Erythroblast (primary cell): ENCODE measurements at regions not wholly inside any gene's neighbourhood (a gene's known extent, or its start where the extent isn't known, plus 50 kb on each side); places are given as distances from the start of the nearest gene placed in this dataset.

ENCODE experiments used
- DNase-seq, 2 experiments: peaks; one replicate each; lab custom pipeline; 2025; lab: John Stamatoyannopoulos, UW
- GATA1 ChIP-seq: IDR thresholded peaks from 2 replicates; pipeline ENCODE4 v1.6.1; 2011; ENCODE audit warnings: low read depth, mild to moderate bottlenecking, control low read depth, low read length, moderate library complexity
- POLR2A ChIP-seq: IDR thresholded peaks from 2 replicates; pipeline ENCODE4 v1.6.1; 2011; ENCODE audit warnings: mild to moderate bottlenecking, low read length

DNA sequence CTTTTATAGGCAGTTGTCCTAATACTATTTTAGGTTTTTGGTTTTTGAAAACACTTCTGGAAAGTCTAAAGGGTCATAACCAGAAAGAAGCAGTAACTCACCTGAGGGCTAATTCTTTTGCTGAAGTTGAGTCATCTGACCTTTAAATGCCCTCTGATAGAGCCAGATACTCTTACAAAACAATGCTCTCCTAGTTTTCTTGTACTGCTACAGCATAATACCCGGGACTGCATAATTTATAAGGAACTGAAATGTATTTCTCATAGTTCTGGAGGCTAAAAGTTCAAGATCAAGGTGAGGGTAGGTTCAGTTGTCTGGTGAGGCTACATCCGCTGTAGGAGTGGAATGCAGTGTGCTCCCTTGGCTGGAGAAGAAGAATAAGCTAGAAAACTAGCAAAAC lies 670.3 kb downstream of the TLE4 start:
- TF ChIP-seq GATA1, result no peak
- TF ChIP-seq POLR2A, result no peak
- DNase-seq, result no peak

DNA sequence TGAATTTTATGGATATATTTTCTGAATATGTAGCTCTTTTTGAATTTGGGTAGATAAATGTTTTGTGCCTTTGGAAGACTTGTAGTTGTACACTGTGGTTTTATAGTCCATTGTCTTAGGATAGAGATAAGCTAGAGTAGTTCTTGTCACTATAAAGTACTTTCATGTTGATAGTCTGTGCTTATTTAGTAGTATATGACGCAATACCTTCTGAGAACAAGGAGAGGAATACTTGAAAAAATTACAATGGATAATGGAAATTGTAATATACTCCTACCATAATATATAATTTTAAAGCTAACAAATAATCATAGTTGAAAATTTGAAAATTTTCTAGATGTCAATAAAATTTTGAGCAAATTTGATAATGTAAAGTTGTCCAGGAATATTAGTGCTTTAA lies 664.0 kb downstream of the TLE4 start:
- DNase-seq, result no peak
- TF ChIP-seq POLR2A, result no peak
- no peak for TF ChIP-seq GATA1

DNA sequence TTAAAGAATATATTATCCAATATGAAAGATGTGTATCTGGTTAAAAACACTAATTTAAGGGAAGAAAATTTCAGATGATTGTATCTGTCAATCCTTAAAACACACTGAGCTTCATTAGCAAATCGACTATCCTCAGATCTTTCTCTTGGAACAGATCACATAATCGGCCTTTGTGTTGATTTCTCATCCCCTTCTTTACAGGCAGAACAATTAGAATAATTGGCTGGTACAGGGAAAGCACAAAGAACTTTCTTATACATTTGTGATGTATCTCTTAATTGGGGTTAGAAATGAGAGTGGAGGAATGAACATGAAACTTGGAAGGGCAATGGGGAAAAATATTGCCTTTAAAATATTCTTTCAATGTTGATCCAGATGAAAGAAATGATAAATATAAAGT lies 662.1 kb downstream of the TLE4 start:
- DNase-seq, result no peak
- no peak for TF ChIP-seq POLR2A
- no peak for TF ChIP-seq GATA1

DNA sequence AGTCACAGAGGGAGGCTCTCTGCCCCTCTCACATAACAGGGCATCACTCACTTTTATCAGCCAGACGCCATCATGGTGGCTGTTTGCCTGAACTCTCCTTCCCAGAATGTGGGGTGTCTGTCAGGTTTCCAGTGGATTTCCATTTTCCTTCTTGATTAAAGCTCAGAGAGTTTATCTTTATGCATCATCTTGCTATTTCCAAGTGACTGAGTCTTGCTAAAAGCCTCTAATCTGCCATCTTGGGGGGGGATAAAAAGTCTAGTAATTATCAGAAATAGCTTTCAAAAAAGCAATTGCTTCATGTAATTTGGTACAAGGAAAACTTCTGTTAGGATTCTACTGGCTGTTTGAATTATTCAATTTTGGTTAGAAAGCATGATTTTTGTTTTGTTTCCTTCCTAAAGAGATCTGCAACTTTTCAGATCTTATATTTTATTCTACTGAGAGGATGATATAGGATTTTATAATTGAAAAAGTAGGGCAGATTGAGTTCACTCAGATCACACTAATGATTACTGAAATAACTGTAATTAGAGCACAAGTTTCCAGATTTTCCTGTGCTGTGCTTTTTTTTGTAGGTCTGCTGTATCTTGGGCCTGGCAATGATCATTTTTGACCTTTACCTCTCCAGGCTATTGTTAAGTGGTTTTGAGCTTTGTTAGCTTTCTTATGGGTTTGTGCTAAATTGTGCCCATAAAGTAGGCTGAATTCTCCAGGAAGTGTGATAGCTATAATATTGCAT lies 661.5 kb downstream of the TLE4 start:
- TF ChIP-seq GATA1, result no peak
- TF ChIP-seq POLR2A, result no peak
- DNase-seq, result no peak

DNA sequence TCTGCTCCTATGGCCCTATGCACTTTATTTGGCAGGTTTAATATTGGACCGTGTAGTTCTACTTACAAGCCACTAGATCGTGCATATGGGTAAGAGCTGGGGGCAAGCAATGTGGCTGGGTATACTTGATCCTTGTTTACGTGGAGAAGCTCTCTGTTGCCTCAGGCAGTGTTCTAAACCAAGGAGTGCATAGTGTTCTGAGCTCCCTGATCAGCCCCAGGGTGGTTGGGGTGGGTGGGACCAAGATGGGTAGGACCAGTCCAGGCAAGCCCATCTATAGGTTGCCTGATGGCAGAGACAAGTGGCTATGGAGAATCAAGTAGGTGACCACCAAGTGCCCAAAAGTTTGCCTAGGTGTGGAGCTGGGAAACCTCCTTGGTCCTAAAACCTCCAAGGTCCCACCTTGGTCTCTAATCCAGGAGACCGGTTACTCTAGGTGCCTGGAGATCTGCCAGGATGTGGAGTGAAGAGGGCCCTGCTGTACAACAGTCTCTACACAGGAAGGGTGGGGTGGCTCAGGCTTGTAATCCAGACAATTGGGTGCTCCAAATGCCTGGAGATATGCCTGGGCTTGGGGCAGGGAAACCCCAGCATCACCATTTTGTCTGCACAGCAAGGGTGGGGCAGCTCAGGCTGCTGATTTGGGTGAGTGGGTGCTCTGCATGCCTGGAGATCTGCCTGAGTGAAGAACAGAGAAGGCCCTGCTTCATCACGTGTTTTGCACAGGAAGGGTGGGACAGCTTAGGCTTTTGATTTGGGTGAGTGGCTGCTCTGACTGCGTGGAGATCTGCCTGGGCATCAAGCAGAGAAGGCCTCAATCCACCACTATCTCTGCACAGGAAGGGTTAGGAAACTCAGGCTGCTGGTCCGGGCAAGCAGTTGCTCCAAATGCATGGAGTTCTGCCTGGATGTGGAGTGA lies 659.8 kb downstream of the TLE4 start:
- TF ChIP-seq GATA1 (no peak), POLR2A (no peak)
- no peak for DNase-seq

DNA sequence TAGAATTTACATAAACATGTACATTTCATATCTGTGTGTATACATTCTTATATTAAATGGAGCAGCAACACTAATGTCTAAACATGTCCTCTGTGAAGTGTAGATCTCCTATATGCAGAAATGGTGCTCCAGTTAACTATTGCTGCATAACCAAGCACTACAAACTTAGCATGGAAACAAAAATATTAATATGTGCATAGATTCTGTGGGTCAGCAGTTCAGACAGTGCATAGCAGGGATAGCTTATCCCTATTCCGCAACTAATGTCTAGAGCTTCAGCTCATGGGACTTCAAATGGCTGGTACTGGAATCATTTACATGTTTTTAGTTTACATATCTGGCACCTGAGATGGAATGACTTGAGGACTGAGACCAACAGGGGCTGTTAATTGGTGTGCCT lies 652.1 kb downstream of the TLE4 start:
- TF ChIP-seq POLR2A (no peak), GATA1 (no peak)
- DNase-seq, result no peak

DNA sequence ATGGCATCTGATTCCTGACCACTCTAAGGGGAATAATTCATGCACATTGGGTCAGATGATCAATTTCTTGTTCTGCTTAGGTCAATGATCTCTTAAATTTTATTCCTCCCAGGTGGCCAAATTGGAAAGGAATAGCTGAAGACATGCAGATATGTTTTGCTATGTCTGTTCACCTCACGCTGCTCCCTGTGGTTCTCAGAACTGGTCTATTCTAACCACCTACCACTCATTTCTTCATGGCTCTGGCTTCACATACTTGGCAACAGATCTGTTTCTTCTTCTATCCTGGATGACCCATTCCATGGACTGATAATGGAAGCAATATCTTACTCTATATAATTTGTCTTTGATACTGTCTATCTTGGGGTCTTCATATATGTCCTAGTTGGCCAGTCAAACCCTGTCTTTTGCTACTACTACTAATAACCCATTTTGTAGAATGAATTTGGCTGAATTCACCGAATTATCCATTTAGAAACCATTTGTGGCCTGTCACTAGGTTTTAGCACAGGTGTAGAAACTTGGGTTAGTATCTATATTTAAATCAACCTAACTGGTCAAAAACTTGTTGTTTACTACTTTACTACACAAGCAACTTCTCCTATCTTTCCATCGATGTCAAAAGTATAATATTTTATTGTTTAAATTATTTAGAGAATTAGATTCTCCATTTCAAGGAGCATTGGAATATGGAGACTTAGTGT lies 650.9 kb downstream of the TLE4 start:
- DNase-seq, result no peak
- TF ChIP-seq GATA1 (no peak), POLR2A (no peak)

DNA sequence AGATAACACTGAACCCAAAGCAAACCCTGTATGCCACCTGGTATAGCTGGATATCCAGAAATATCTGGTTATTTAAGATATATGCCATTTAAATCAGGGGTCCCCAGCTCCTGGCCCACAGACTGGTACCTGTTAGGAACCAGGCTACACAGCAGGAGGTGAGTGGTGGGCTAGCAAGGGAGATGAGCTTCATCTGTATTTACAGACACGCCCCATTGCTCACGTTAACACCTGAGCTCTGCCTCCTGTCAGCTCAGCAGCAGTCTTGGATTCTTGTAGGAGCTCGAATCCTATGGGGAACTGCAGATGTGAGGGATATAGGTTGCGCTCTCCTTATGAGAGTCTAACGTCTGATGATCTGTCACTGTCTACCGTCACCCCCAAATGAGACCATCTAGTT lies 646.6 kb downstream of the TLE4 start:
- DNase-seq, result no peak
- no peak for TF ChIP-seq POLR2A
- TF ChIP-seq GATA1, result no peak

DNA sequence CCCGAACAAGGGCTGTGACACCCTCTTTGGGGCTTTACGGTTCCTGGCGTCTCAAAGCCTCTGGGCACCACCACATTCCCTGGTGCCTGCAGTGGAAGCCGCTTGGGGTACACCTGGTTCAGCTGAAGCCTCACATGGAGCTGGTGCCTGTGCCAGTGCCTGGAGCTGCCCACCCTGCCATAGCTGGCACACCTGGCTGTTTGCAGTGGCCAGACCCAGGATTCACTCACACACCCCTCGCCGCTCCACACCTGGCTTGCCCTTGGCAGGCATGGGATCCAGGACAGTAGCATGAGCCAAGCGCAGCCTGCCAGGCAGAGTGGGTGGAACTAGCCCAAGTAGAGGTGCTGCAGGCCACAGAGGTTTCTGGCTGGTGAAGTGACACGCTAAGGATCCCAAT lies 641.8 kb downstream of the TLE4 start:
- no peak for DNase-seq
- TF ChIP-seq GATA1 (no peak), POLR2A (no peak)

DNA sequence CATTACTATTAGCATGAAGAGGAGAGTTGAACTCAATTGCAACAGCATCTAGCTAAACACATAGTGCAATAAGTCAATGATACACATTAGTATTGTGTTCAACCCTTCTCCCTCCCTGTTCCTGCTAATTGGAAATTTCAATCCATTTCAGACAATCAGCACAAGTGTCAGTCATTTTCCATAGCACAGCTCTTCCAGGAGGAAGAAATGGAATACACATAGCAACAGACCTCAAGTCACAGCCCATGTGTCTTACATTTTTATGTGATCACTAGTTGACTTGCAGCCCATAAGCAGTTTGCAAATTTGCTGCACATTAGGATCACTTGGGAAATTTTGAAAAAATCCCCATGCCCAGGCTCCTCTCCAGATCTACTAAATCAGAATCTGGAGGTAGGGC lies 636.9 kb downstream of the TLE4 start:
- no peak for DNase-seq
- no peak for TF ChIP-seq GATA1
- TF ChIP-seq POLR2A, result no peak

DNA sequence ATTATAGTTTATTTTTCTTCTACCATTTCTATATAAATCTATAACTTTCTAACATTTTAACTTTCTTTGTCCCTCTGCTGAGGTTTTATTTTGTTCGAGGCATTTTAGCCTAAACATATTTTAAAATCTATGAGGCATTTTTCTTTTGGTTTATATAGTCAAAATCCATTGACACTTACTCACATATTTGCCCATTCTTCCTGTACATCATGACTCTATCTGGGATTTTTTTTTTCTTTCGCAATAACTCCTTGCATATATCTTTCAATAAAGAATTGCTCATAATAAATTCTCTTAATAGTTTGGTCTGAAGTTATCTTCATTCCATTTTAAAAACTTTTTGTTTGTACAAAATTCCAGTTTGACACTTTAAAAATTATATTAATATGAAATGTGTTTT lies 632.3 kb downstream of the TLE4 start:
- DNase-seq, result no peak
- no peak for TF ChIP-seq GATA1
- TF ChIP-seq POLR2A, result no peak

DNA sequence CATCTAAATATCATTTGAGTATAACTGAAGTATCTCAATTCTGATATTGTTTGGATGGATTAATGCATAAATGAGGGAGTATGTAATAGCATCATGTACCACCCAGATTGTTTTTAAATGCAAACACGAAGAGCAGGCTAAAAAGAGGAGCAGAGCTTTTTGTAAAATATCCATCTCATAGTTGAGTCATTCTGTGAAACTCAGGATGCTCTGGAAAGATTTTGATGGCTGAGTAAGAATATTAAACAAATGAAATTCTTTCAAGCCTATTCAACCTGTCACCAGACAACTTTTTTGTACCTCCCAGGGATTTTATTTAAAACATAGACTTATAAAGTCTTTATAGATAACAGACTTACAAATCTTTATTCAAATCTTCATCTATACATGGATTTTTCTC lies 625.9 kb downstream of the TLE4 start:
- no peak for DNase-seq
- TF ChIP-seq GATA1, result no peak
- TF ChIP-seq POLR2A, result no peak

DNA sequence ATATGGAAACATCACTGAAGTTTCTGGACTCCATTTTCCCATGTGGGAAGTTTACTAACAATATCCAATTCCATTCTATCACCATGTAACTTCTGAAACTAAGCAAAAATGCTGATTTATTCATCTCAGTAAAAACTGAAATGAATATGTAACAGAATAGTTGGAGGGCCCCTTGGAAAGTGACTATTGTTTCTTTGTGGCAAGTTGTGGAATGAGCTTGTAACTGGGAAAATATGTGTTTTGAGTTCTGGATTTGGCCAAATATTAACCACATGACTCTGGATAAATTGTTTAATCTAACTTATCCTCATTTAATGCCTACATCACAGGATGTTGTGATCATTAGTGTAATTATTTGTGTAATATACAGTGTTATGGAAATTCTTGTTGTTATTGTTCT lies 619.3 kb downstream of the TLE4 start:
- TF ChIP-seq POLR2A (no peak), GATA1 (no peak)
- no peak for DNase-seq

DNA sequence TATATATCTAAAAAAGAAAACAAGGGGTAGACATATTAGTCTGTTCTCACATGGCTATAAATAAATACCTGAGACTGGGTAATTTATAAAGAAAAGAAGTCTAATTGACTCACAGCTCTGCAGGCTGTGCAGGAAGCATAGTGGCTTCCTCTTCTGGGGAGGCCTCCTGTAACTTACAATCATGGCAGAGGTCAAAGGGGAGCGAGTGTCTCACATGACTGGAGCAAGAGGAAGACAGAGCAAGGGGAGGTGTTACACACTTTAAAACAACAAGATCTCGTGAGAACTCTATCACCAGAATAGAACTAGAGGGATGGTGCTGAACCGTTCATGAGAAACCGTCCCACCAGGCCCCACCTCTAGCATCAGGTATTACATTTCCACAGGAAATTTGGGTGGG lies 616.8 kb downstream of the TLE4 start:
- DNase-seq, result no peak
- TF ChIP-seq GATA1 (no peak), POLR2A (no peak)
